HEK293 (cell line): ENCODE measurements at regions not wholly inside any gene's neighbourhood (a gene's known extent, or its start where the extent isn't known, plus 50 kb on each side); places are given as distances from the start of the nearest gene placed in this dataset.

Experiments
- CTCF ChIA-PET: fragments of 350-600 bp; formaldehyde crosslinking; extraction: SDS; loops from one replicate; lab custom pipeline; 2021; ENCODE audit warnings: antibody characterized with exemption; lab: Yijun Ruan, JAX
- POLR2A ChIA-PET: fragments of 300-600 bp; formaldehyde crosslinking; extraction: SDS; loops from one replicate; lab custom pipeline; 2020; ENCODE audit warnings: antibody characterized with exemption, inconsistent platforms; lab: Yijun Ruan, JAX
- H3K27ac ChIP-seq: fragments of 200-500 bp; sonication (Bioruptor generic); 2 replicates; pipeline ENCODE4 v1.5.1; 2014; ENCODE audit warnings: low read depth, low read length, control low read depth, inconsistent platforms; ENCODE audit errors: extremely low read depth
- H3K36me3 ChIP-seq, 2 experiments: fragments of 200-500 bp in 1 of 2; sonication (Bioruptor generic) in 1 of 2; 1 replicate in 1 of 2; 2 replicates in 1 of 2; pipeline ENCODE4 v1.5.1; 2014 to 2017; ENCODE audit warnings: inconsistent platforms in 2 of 2, low read length in 2 of 2; ENCODE audit not compliant: control insufficient read depth in 2 of 2, insufficient read depth in 1 of 2
- H3K4me1 ChIP-seq: fragments of 200-500 bp; sonication (Bioruptor generic); 2 replicates; pipeline ENCODE4 v1.5.1; 2014; ENCODE audit warnings: mild to moderate bottlenecking, low read length, inconsistent platforms; ENCODE audit not compliant: control insufficient read depth, insufficient read depth
- H3K4me3 ChIP-seq: 2 replicates; pipeline ENCODE4 v1.5.1; 2011; ENCODE audit warnings: low read depth, mild to moderate bottlenecking, control low read depth, low read length, moderate library complexity
- H3K9me3 ChIP-seq: fragments of 200-500 bp; sonication (Bioruptor generic); 2 replicates; pipeline ENCODE4 v1.5.1; 2014; ENCODE audit warnings: low read depth, low read length, inconsistent platforms; ENCODE audit not compliant: control insufficient read depth, insufficient read depth
- INSM2 ChIP-seq: fragments of 450-650 bp; formaldehyde crosslinking; IDR thresholded peaks from 2 replicates; pipeline ENCODE4 v1.5.1; 2016; ENCODE audit warnings: missing biosample characterization, missing genetic modification characterization
- KLF10 ChIP-seq: fragments of 450-650 bp; IDR thresholded peaks from 2 replicates; pipeline ENCODE4 v1.5.1; 2018; ENCODE audit warnings: missing biosample characterization, mild to moderate bottlenecking, missing genetic modification characterization
- KLF8 ChIP-seq: fragments of 450-650 bp; formaldehyde crosslinking; IDR thresholded peaks from 2 replicates; pipeline ENCODE4 v1.5.1; 2016; ENCODE audit warnings: missing biosample characterization, missing genetic modification characterization
- SCRT2 ChIP-seq: fragments of 450-650 bp; formaldehyde crosslinking; IDR thresholded peaks from 2 replicates; pipeline ENCODE4 v1.5.1; 2016; ENCODE audit warnings: missing biosample characterization, missing genetic modification characterization
- YY2 ChIP-seq: fragments of 450-650 bp; formaldehyde crosslinking; IDR thresholded peaks from 2 replicates; pipeline ENCODE4 v1.5.1; 2016; ENCODE audit warnings: missing biosample characterization, missing genetic modification characterization
- ZBTB44 ChIP-seq: fragments of 450-650 bp; IDR thresholded peaks from 2 replicates; pipeline ENCODE4 v1.5.1; 2018; ENCODE audit warnings: missing biosample characterization, mild to moderate bottlenecking, missing genetic modification characterization
- ZBTB48 ChIP-seq: fragments of 450-650 bp; formaldehyde crosslinking; IDR thresholded peaks from 2 replicates; pipeline ENCODE4 v1.5.1; 2016; ENCODE audit warnings: missing biosample characterization, missing genetic modification characterization
- ZFHX2 ChIP-seq: fragments of 450-650 bp; formaldehyde crosslinking; conservative IDR thresholded peaks from 2 replicates; pipeline ENCODE4 v1.5.1; 2016; ENCODE audit warnings: missing biosample characterization, missing genetic modification characterization
- ZNF155 ChIP-seq: fragments of 450-650 bp; formaldehyde crosslinking; IDR thresholded peaks from 2 replicates; pipeline ENCODE4 v1.5.1; 2016; ENCODE audit warnings: missing biosample characterization, missing genetic modification characterization
- ZNF169 ChIP-seq: fragments of 450-650 bp; formaldehyde crosslinking; IDR thresholded peaks from 2 replicates; pipeline ENCODE4 v1.5.1; 2016; ENCODE audit warnings: missing biosample characterization, missing genetic modification characterization
- ZNF184 ChIP-seq: fragments of 450-650 bp; IDR thresholded peaks from 2 replicates; pipeline ENCODE4 v1.5.1; 2018; ENCODE audit warnings: missing biosample characterization, mild to moderate bottlenecking, missing genetic modification characterization
- ZNF2 ChIP-seq: fragments of 450-650 bp; formaldehyde crosslinking; IDR thresholded peaks from 2 replicates; pipeline ENCODE4 v1.5.1; 2016; ENCODE audit warnings: missing biosample characterization, missing genetic modification characterization
- ZNF266 ChIP-seq: fragments of 450-650 bp; formaldehyde crosslinking; IDR thresholded peaks from 2 replicates; pipeline ENCODE4 v1.5.1; 2016; ENCODE audit warnings: missing biosample characterization, missing genetic modification characterization, low read depth
- ZNF280D ChIP-seq: fragments of 450-650 bp; formaldehyde crosslinking; IDR thresholded peaks from 2 replicates; pipeline ENCODE4 v1.5.1; 2016; ENCODE audit warnings: missing biosample characterization, missing genetic modification characterization
- ZNF350 ChIP-seq: fragments of 450-650 bp; formaldehyde crosslinking; IDR thresholded peaks from 2 replicates; pipeline ENCODE4 v1.5.0; 2017; ENCODE audit warnings: missing biosample characterization, mild to moderate bottlenecking, missing genetic modification characterization
- ZNF362 ChIP-seq: fragments of 450-650 bp; formaldehyde crosslinking; IDR thresholded peaks from 2 replicates; pipeline ENCODE4 v1.5.1; 2016; ENCODE audit warnings: missing biosample characterization, missing genetic modification characterization
- ZNF423 ChIP-seq: fragments of 450-650 bp; formaldehyde crosslinking; IDR thresholded peaks from 2 replicates; pipeline ENCODE4 v1.5.1; 2016; ENCODE audit warnings: missing biosample characterization, missing genetic modification characterization
- ZNF48 ChIP-seq: fragments of 450-650 bp; formaldehyde crosslinking; IDR thresholded peaks from 2 replicates; pipeline ENCODE4 v1.5.1; 2016; ENCODE audit warnings: missing biosample characterization, missing genetic modification characterization
- ZNF544 ChIP-seq: fragments of 450-650 bp; formaldehyde crosslinking; IDR thresholded peaks from 2 replicates; pipeline ENCODE4 v1.5.0; 2017; ENCODE audit warnings: missing biosample characterization, missing genetic modification characterization
- ZNF548 ChIP-seq: fragments of 450-650 bp; formaldehyde crosslinking; IDR thresholded peaks from 2 replicates; pipeline ENCODE4 v1.5.1; 2016; ENCODE audit warnings: missing biosample characterization, missing genetic modification characterization
- ZNF707 ChIP-seq: fragments of 450-650 bp; formaldehyde crosslinking; IDR thresholded peaks from 2 replicates; pipeline ENCODE4 v1.5.1; 2016; ENCODE audit warnings: missing biosample characterization, missing genetic modification characterization

GRCh38 chr5:110872200-110872599 lies 133.4 kb downstream of the SLC25A46 start (continued):
- TF ChIP-seq INSM2 (tag by site-specific recombination): no peak

GRCh38 chr5:110872963-110873362 lies 134.2 kb downstream of the SLC25A46 start:
- Histone ChIP-seq H3K9me3 (no peaks in the 10 kb centered on the region), H3K4me3 (no peak overlapping the region), H3K27ac (no peak overlapping the region), H3K4me1 (no peaks in the 10 kb centered on the region), H3K36me3 (no peaks in the 10 kb centered on the region)
- ChIA-PET CTCF (interaction anchor here (0.5 kb wide), 1 partner anchor 110 kb away, joined by 3 read pairs; no protein-coding TSS in a partner anchor), POLR2A (no interaction called here)
- no peak for TF ChIP-seq ZNF169 (tag by site-specific recombination)
- no peak for TF ChIP-seq ZBTB44
- TF ChIP-seq ZNF155 (tag by site-specific recombination): no peak
- no peak for TF ChIP-seq ZNF544 (tag by site-specific recombination)
- TF ChIP-seq ZNF184 (tag by site-specific recombination): no peak
- no peak for TF ChIP-seq YY2 (tag by site-specific recombination)
- TF ChIP-seq ZNF350 (tag by site-specific recombination): no peak
- TF ChIP-seq ZNF280D (tag by site-specific recombination): no peak
- TF ChIP-seq ZNF48 (tag by site-specific recombination): no peak
- TF ChIP-seq SCRT2 (tag by site-specific recombination): no peak
- no peak for TF ChIP-seq ZBTB48 (tag by site-specific recombination)
- no peak for TF ChIP-seq ZNF266 (tag by site-specific recombination)
- TF ChIP-seq KLF8 (tag by site-specific recombination): no peak
- no peak for TF ChIP-seq ZNF548 (tag by site-specific recombination)

GRCh38 chr5:110873773-110874437 lies 135.1 kb downstream of the SLC25A46 start:
- H3K4me1 ChIP-seq: no peaks in the 10 kb centered on the region
- no peak overlapping the region for H3K4me3 ChIP-seq
- H3K9me3 ChIP-seq: no peaks in the 10 kb centered on the region
- ChIA-PET POLR2A (no interaction called here), CTCF (interaction anchor here (0.5 to 1.5 kb wide), 4 partner anchors 9 to 812 kb away, joined by 3 to 4 read pairs (median 3); no protein-coding TSS in a partner anchor)
- no peak overlapping the region for H3K27ac ChIP-seq
- H3K36me3 ChIP-seq: no peaks in the 10 kb centered on the region
- TF ChIP-seq KLF10 (tag by site-specific recombination) (no peak), ZFHX2 (no peak), ZNF2 (tag by site-specific recombination) (no peak), ZNF707 (tag by site-specific recombination) (no peak), ZNF362 (tag by site-specific recombination) (no peak), ZBTB48 (tag by site-specific recombination) (no peak), ZNF423 (no peak)
